Stimulated activated CD4-positive, alpha-beta T cell treated with anti-CD3 and anti-CD28 coated beads, Interleukin-2, amount 100 ng/mL, for 4 hours (primary cell): ENCODE measurements at regions not wholly inside any gene's neighbourhood (a gene's known extent, or its start where the extent isn't known, plus 50 kb on each side); places are given as distances from the start of the nearest gene placed in this dataset.
"Not testable (repeated sequence)": the region's sequence is repeated elsewhere in the genome, so short reads cannot be mapped to it uniquely, and the experiment has no call there.

Experiments used
- DNase-seq: peaks from one replicate; pipeline ENCODE4 v3.0.0-alpha.2; 2020; ENCODE audit warnings: low read depth

DNA sequence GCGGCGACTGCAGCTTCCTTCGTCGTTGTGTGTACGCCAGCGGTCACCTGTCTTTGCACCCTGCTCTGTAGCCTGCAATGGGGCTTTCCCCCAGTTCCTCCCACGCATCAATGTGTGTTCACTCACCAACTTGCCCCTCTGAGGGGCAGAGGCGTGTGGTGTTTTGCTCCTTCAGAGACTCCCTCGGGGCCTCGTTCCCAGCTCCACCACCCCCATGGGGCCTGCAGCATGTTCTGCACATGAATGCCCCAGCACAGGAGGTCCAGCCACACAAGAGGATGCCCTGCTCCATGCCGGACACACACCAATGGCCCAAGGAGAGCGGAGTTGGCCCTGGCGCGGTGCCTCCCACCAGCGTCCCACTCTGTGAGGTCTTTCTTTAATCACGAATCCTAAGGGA lies 196.8 kb downstream of the BANP start:
- DNase-seq = not testable (repeated sequence)

DNA sequence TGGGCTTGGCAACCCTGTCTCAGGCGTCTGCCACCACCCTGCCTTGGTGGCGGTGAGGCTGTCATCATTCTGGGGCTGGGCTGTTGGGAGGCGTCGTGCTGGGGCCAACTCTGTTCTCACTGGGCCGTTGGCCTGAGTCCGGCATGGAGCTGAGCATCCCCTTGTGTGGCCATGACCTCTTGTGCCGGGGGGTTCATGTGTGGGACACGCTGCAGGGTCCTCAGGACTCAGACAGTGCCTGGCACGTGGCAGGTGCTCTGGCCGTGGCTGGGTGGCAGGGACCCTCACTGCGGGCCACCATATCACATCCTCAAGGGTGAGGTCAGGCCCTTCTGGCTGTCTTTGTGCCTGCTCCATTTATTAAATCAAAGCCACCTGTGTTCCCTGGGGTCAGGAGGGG lies 197.4 kb downstream of the BANP start:
- not testable (repeated sequence) for DNase-seq

DNA sequence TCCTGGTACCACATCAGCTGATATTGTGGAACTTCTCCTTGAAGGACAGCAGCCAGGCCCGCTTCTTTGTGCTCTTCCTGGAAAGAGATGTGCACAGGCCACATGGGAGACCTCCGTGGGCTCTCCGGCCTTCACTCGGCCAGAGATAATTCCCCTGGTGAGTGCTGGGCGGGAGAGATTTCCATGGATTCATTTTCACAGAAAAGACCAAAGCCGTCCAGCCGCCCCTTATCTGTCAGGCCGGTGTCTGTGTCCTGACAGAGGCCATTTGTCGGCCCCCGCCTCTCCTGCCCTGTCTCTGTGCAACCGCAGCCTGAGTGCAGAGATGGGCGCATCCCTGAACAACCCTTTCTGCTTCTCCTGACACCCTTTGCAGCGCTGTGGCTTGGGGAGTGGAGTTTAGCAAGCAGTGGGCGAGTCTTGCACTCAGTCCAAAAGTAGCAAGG lies 197.9 kb downstream of the BANP start:
- DNase-seq = not testable (repeated sequence)

DNA sequence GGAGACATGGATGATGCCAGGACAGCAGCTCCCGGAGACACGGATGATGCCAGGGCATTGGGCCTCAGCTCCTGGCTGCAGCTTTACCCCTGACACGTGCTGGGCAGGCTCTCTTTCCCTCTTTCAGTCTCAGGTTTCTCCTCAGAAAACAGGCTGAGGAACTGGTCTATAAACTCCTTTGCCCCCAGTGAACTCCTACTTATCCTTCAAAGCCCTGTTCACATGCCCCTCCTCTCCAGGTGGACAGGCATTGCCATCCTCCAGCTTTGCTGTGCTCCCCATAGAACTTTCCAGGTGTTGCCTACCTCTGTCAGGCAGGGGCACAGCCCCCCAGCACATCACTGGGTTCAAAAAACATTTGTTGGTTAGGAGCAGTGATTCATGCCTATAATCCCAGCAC lies 198.4 kb downstream of the BANP start:
- DNase-seq = not testable (repeated sequence)

DNA sequence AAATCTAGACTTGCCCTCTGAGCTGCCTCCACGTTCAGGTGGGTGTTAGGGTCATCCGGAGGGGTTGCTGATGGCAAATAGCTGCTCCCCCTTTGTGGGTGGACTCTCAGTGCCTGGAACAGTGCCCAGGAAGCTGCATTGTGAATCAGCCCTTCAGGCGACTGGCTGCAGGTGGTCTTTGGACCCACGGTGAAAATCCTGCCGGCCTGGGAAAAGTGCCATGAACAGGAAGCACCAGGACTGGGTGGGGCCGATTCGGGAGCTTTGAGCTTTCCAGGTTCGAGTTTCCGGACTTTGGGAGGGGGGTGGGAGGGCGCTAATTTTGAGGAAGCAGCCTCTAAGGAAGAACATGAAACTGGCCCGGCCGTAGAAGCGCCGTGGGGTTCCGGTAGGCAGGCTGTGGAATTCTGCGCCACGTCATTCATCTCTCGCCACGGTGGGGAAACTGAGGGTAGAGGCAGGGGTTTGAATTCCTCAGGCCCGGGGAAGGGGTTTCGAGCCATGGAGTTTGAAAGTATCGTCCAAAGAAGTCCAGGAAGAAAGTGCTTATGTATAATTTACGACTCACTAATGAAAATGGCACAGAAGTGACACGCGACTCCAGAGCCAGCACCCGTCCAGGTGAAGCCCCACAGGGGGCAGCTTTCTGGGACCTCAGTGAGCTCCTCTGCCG lies 199.4 kb downstream of the BANP start:
- DNase-seq = not testable (repeated sequence)

DNA sequence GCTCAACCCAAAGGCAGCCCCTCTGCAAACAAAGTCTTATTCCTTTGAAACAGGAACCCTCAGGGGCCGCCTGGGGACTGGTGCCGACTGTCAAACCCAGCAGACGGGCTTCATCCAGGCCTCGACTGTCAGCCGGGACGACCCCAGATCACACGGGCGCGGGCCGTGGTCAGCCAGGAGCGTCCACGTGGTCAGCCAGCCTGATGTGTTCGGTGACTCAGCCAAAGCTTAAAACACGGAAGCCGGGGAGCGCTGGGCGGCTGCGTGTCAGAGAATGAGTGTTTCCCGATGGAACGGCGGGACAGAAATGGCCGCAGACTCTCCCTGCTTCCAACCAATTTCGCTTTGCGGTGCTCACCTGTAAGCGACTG lies 199.9 kb downstream of the BANP start:
- DNase-seq = not testable (repeated sequence)

DNA sequence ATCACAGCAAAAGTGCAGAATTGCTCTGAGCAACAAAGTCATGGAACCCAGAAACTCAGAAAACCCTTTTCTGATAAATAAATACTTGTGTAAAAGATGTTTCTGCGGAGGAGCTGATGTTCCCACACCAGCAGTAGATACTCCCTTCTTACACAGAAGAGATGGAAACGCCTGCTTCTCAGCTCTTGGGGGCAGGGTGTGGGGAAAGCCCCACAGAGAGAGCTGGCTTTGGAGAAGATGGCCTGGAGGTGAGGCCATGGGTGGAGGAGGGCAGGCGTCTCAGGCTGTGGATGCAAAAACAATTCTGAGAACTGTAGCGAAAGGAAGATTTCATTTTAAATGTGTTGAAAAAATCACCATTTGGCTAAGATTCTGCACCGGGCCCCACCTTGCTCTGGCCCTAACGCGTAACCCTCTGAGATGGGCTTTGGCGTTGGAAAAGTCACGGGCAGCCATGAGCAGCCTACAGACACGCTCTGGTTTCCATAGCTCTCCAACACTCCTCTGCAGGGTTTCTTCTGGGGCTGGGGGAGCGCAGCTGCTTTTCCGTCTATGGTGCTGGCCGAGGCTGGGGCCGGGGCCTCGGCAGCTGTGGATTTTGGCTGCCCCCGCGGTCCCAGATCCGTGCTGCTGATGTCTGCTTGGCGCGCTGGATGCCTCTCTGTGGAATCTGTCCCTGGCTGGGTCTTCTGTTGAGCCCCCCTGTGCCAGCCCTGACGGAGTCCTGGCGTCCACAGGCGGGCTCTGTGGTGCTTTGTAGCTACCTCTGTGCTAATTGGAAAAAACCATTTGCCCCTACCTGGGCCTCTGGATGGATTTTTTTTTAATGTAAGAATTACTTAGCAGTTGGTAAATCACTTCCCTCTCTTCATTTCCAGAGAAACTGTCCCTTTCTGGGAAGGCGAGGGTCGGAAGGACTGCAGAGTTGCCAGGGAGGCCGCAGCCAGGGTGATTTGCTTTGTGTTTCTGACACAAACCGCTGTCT lies 200.9 kb downstream of the BANP start:
- not testable (repeated sequence) for DNase-seq

DNA sequence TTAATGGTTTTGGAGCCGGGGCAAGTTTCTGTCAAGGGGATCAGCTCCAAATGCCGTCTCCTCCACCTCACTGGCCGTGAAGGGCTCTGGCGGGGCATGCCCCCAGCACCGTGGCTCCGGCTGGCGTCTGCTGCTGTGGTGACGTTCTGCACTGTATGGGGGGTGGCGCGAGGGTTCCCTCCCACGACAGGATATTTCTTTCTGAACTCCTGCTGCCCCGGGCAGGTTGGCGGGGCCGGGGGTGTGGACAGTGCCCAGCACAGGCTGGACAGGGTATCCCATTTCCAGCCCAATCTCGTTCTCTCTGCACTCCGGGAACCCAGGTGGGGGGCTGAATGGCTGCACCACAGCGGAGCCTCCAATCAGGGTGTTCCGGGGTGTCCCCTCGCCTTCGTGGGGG lies 201.6 kb downstream of the BANP start:
- not testable (repeated sequence) for DNase-seq

DNA sequence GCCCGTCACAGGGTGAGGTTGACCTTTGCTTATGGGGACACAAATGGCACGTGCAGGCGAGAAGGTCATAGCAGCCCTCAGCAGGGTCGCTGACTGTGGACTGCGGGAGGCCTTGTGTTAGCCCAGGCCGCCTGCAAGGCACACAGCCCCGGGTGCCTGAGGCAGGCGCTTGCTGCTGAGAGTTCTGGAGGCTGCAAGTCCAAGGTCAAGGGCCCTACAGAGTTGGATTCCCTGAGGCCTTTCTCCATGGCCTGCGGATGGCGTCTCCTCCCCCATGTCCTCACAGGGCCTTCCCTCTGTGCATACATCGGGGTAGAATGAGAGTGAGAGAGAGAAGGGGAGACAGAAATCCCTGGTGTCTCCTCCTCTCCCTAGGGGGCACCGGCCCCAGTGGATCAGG lies 202.3 kb downstream of the BANP start:
- not testable (repeated sequence) for DNase-seq

DNA sequence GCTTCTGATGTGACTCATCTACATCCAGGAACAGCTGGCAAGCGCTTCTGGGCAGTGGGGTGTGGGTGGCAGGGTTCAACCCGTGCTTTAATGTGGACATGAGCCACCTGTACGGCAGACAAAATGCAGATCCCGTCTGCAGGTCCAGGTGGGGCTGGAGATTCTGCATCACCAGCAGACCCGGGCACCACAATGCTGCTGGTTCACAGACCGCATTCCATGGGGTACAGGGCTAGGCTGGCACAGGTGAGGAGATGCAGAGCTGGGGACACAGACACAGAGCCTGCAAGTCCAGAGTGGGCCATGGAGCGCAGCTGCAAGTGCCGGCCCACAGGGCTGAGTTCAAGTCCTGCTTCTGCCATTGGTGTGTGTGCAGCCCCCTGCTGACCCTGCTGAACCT lies 203.7 kb downstream of the BANP start:
- not testable (repeated sequence) for DNase-seq

DNA sequence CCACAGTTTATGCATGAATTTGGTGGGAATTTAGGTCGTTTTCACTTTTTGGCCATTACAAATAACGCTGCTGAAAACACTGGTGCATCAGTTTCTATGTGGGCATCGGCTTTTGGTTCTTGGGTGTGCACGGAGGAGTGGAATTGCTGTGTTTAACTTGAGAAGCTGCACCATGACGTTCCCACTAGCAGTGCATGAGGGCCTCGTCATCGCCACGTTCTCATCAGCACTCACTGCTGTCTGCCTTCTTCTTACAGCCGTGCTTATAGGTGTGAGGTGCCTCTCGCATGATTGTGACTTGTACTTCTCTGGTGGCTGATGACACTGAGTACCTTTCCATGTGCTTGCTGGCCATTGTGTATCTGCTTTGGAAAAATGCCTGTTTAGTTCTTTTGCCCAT lies 204.4 kb downstream of the BANP start:
- DNase-seq = not testable (repeated sequence)

DNA sequence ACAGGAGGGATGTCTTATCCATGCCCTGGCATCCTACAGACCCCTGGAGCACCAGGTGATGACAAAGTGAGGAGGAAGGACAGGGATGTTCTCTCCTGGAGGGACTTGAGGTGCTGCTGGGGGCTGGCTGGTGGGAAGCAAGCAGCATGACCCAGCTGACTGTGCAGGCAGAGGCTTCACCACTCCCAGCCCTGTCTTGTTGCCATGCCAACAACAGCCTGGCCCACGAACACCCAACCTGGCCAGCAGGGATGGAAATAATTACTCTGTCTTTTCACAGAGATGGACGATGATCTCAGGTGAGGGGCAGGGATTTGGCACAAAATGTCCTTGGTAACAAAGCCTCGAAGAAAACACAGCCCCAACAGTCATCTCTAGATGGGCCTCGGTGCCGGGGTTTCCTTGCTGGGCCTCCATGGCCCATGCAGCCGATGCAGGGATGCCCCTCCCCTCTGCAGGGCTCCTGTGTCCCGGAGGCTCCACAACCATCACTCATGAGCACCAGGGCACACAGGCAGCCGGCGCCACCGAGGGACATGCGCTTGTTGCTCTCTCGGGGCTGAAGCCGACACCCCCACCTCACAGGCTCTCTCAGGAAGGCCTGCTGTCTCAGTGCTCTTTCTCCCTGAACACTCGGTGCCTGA lies 205.5 kb downstream of the BANP start:
- DNase-seq = not testable (repeated sequence)

DNA sequence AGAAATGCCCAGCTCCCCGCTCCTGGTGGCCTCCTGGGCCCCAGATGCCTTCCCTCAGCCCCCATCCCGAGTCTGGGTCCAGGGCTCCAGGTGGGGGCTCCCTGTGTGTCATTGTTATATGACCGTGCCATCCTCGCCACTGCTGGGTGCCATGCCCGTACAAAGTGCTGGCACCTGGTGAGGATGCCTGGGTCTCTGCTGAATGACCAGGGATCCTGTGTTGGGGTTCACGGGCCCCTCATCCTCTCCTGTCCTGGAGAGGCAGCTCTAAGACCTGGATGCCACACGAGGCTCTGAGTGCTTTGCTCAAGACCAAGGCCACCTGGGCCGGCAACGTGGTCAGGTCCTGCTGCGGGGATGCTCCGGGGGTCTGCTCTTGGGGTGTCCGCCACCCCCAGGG lies 206.5 kb downstream of the BANP start:
- not testable (repeated sequence) for DNase-seq

DNA sequence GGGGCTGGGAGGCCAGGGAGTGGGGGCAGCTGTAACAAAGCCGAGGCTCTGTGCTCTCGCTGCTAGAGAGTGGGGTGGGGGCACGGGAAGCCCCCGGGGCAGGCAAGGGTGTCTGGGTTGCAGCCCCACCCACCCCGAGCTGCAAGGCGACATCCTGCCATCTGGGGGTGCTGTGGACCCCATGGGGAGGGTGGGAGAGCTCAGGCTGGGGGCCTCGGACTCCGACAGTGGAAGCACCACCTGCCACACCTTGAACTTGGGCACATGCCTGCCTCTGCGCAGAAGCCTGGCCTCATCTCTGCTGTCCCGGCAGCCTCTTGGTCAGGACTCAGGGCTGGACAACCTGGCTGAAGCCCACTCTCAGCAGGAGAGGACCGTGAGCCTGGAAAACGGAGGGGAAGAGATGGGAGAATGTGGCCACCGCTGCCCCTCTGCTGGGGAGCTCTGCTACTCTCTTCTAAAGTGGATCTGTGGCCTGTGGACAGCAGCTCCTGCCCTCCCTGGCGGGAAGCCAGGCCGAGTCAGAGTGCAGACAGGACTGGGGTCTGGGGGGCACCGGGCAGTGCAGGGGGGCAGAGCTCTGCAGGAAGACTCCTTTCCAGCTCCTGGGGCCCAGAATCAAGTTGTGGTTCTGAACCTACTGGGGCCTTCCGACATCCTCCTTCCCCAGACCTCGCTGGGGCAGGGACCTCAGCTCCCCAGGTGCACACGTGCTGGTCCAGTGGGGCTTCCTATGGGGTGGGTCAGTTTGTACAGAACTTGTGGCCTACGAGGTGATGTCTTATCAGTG lies 207.2 kb downstream of the BANP start:
- DNase-seq = not testable (repeated sequence)

DNA sequence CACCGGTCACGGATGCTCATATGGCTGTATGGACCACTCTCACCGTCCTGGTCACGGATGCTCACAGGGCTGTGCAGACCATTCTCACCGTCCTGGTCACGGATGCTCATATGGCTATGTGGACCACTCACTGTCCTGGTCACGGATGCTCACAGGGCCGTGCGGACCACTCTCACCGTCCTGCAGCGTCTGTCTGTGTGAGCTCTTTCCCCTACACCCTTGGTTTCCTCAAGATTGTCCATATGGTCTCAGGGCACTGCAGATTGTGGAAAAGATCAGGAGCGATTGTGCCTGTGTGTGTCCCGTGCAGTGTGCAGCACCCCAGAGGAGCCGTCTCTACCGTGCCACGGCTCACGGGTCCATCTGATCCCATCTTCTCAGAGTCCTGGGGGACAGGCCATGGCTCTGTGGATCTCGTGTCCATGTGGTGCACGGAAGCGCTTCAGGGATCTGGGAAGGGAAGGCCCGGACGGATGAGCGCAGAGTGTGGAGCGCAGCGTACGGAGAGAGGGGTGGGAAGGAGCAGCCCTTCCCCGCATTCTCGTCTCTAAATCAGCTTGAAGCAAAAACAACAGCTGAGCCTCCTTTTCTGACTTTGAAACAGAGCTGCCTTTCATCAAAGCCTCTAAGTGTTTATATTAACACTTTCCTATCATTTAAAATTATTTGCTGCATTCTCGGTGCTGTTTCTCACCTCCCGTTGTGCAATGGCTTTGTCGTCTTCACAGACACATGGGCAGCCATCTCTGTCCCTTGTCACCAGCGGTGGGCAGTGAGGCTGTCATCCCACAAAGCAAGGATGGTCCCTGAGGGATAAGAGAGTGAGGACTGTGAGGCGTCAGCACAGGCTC lies 208.0 kb downstream of the BANP start:
- not testable (repeated sequence) for DNase-seq

DNA sequence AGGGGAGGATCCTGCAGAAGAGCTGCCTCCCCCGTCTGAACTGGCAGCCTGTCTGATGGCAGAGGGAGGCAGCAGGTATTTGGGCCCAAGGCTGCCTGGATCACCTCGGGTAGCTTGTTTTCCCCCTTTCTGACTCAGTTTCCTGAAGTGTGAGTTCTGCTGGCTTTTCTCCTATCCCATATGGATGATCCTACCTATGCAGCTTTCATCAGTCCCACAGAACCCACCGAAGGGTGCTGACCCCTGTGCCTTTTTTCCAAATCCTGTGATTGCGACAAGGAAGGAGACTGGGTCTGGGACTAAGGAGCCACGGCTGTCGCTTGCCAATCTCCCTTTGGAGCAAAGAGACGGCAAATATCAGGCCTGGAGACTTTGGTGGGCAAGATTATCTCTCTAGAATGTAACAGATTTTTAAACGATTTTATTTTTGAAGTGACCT lies 208.7 kb downstream of the BANP start:
- DNase-seq = not testable (repeated sequence)

DNA sequence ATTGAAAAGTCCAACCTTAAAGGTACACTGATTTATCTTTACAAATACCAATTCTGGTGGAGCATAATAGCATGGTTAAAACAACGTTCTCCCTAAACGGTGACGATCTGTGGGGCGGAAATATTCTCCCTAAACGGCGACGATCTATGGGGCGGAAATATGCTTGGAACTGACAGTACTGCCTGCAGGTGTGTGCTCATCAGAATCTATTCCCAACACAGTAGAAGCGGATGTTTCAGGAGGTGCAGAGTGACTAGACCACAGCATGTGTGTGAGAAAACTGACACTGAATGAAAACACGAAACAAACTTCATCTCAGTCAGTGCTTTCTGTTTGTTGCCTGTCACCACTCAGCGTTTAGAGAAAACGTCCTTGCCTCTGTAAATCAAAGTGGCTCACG lies 210.0 kb downstream of the BANP start:
- DNase-seq = not testable (repeated sequence)

DNA sequence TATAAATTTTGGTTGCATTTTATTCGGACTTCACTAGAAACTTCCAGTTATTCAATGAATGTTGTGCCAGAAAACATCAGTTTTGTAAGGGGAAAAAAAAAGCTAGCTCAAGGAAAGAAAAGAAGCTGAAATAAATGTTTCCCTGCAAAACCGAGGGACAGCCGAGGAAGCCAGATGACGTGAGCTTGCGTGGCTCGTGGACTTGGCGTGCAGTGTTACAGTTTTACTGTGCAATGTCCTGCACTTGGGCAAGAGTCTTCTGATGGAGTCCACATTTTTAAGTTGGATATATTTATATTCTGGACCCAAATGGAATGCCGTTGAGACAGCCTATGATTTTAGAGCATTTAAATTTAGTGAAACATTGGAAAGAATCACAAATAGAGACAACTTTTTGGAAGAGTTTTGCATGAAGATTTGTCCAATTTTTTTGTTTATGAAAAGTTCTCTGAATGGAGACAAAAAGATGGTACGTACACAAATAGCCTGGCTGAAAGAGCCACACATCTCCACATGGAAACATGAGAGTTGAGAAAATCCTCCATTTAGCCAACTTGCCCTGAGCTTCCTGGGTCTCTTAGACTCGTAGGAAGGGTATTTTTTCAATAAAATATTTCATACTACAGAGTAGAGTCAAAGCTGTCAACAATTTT lies 210.5 kb downstream of the BANP start:
- not testable (repeated sequence) for DNase-seq

DNA sequence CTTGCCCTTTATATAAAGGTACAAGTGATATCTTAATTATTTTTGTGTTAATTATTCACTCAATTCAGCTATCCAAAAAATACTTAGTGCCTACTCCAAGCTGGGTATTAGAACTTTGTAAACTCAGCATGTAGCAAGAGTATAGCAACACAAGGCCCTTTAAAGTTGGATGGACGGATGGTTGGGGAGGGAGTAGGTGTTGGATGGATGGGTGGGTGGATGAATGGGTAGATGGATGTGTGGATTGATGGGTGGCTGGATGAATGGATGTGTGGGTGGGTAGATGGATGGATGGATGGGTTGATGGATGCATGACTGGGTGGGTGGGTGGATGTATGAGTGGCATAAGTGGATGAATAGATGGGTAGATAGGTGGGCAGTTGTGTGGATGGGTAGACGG lies 211.5 kb downstream of the BANP start:
- DNase-seq = not testable (repeated sequence)
